ENCODE measurements at regions not wholly inside any gene's neighbourhood (a gene's known extent, or its start where the extent isn't known, plus 50 kb on each side); places are given as distances from the start of the nearest gene placed in this dataset.

GRCh38 chr2:187956906-187957534 is 334.7 kb upstream of the GULP1 start:
- intact Hi-C loops (cut with DNase I): no loop called here
- Histone ChIP-seq H3K4me3 (no peak overlapping the region), H3K9me3 (no peaks in the 10 kb centered on the region), H3K27me3 (no peaks in the 10 kb centered on the region), H3K27ac (no peak overlapping the region), H3K36me3 (no peaks in the 10 kb centered on the region), H3K4me1 (no peaks in the 10 kb centered on the region)
- no peak for TF ChIP-seq CTCF (IDR thresholded peaks at IDR 0.05)
- peak; percentile 41 for ATAC-seq
- DNase-seq: no peak

- H3K4me1 ChIP-seq: no peaks in the 10 kb centered on the region
- intact Hi-C loops (cut with DNase I): no loop called here
- no peaks in the 10 kb centered on the region for H3K36me3 ChIP-seq
- no peak for TF ChIP-seq CTCF (IDR thresholded peaks at IDR 0.05)
- no peak for DNase-seq
- H3K9me3 ChIP-seq: no peaks in the 10 kb centered on the region
- no peak overlapping the region for H3K4me3 ChIP-seq
- no peaks in the 10 kb centered on the region for H3K27me3 ChIP-seq
- ATAC-seq: peak; percentile 16
- H3K27ac ChIP-seq: no peak overlapping the region
These were observed 331.9 kb upstream of the GULP1 start for GRCh38 chr2:187959821-187960220.

- Histone ChIP-seq H3K4me1 (no peaks in the 10 kb centered on the region), H3K9me3 (no peaks in the 10 kb centered on the region), H3K36me3 (no peaks in the 10 kb centered on the region), H3K27ac (no peak overlapping the region), H3K4me3 (no peak overlapping the region), H3K27me3 (no peaks in the 10 kb centered on the region)
- DNase-seq (no peak), ATAC-seq (no peak)
- TF ChIP-seq CTCF (IDR thresholded peaks at IDR 0.05): no peak
- intact Hi-C loops (cut with DNase I): no loop called here
These were observed 329.1 kb upstream of the GULP1 start for GRCh38 chr2:187962538-187962937.

GRCh38 chr2:187964746-187965145 is 326.9 kb upstream of the GULP1 start:
- TF ChIP-seq CTCF (IDR thresholded peaks at IDR 0.05): no peak
- no peaks in the 10 kb centered on the region for H3K27me3 ChIP-seq
- H3K36me3 ChIP-seq: no peaks in the 10 kb centered on the region
- no peaks in the 10 kb centered on the region for H3K4me1 ChIP-seq
- ATAC-seq: no peak
- H3K9me3 ChIP-seq: no peaks in the 10 kb centered on the region
- intact Hi-C loops (cut with DNase I): no loop called here
- H3K4me3 ChIP-seq: no peak overlapping the region
- DNase-seq: no peak
- no peak overlapping the region for H3K27ac ChIP-seq

GRCh38 chr2:187966924-187967323 is 324.8 kb upstream of the GULP1 start:
- Histone ChIP-seq H3K27me3 (no peaks in the 10 kb centered on the region), H3K4me3 (no peak overlapping the region), H3K4me1 (no peaks in the 10 kb centered on the region), H3K36me3 (no peaks in the 10 kb centered on the region), H3K27ac (no peak overlapping the region), H3K9me3 (no peaks in the 10 kb centered on the region)
- no peak for ATAC-seq
- intact Hi-C loops (cut with DNase I): no loop called here
- TF ChIP-seq CTCF (IDR thresholded peaks at IDR 0.05): no peak
- no peak for DNase-seq

- H3K4me3 ChIP-seq: no peak overlapping the region
- H3K4me1 ChIP-seq: no peaks in the 10 kb centered on the region
- no peaks in the 10 kb centered on the region for H3K9me3 ChIP-seq
- ATAC-seq (no peak), DNase-seq (no peak)
- intact Hi-C loops (cut with DNase I): no loop called here
- H3K27ac ChIP-seq: no peak overlapping the region
- no peaks in the 10 kb centered on the region for H3K27me3 ChIP-seq
- no peak for TF ChIP-seq CTCF (IDR thresholded peaks at IDR 0.05)
- H3K36me3 ChIP-seq: no peaks in the 10 kb centered on the region
These were observed 319.8 kb upstream of the GULP1 start for GRCh38 chr2:187971893-187972292.
